Activated CD8-positive, alpha-beta memory T cell treated with anti-CD3 and anti-CD28 coated beads, Interleukin-2, amount 10 ng/mL, durations not matched to agents 7 days and 5 days (primary cell): ENCODE measurements at regions not wholly inside any gene's neighbourhood (a gene's known extent, or its start where the extent isn't known, plus 50 kb on each side); places are given as distances from the start of the nearest gene placed in this dataset.
A peak's percentile ranks its signal among the peaks of the same experiment; 100 is the strongest.

Experiments
- ATAC-seq: fragments of 150-1000 bp; cut with Tn5 transposase; one replicate; pipeline ENCODE4 v1.10.0; 2021; ENCODE audit warnings: moderate library complexity
- CTCF ChIA-PET: fragments of 350-600 bp; sonication (Branson Sonifier 250); formaldehyde crosslinking; loops from one replicate; lab custom pipeline; 2021; ENCODE audit warnings: antibody characterized with exemption; lab: Charles Lee
- DNase-seq: peaks from one replicate; pipeline ENCODE4 v3.0.0-alpha.2; 2020
- H3K27ac Mint-ChIP-seq: one replicate; pipeline ENCODE4 v1.8.0; 2021; ENCODE audit warnings: mild to moderate bottlenecking, mixed read lengths
- H3K27me3 Mint-ChIP-seq: one replicate; pipeline ENCODE4 v1.8.0; 2021; ENCODE audit warnings: mixed read lengths
- H3K36me3 Mint-ChIP-seq: one replicate; pipeline ENCODE4 v1.8.0; 2021; ENCODE audit warnings: mild to moderate bottlenecking, mixed read lengths
- H3K4me1 Mint-ChIP-seq: one replicate; pipeline ENCODE4 v1.8.0; 2021; ENCODE audit warnings: mixed read lengths
- H3K4me3 Mint-ChIP-seq: one replicate; pipeline ENCODE4 v1.8.0; 2021; ENCODE audit warnings: mild to moderate bottlenecking, moderate library complexity, mixed read lengths
- H3K9me3 Mint-ChIP-seq: one replicate; pipeline ENCODE4 v1.8.0; 2022; ENCODE audit warnings: low read depth, mixed read lengths

GRCh38 chr20:50281831-50282591 lies 91.4 kb downstream of the CEBPB start:
- CTCF ChIA-PET, result interaction anchor here (1.1 kb wide), 1 partner anchor 10 kb away, joined by 3 read pairs; no protein-coding TSS in a partner anchor
- Mint-ChIP-seq H3K36me3 (no peaks in the 10 kb centered on the region), H3K4me3 (no peak overlapping the region), H3K9me3 (no peaks in the 10 kb centered on the region), H3K4me1 (peaks cover 33% of the 10 kb centered on the region), H3K27me3 (peaks cover 10% of the 10 kb centered on the region), H3K27ac (no peak overlapping the region)
- ATAC-seq (no peak), DNase-seq (no peak)

GRCh38 chr20:50282592-50283241 lies 92.1 kb downstream of the CEBPB start:
- H3K9me3 Mint-ChIP-seq, result no peaks in the 10 kb centered on the region
- no peak for ATAC-seq
- peaks cover 33% of the 10 kb centered on the region for H3K4me1 Mint-ChIP-seq
- CTCF ChIA-PET, result interaction anchor here (1.1 to 2.9 kb wide), 2 partner anchors 10 to 182 kb away, joined by 3 to 7 read pairs; no protein-coding TSS in a partner anchor
- no peak overlapping the region for H3K4me3 Mint-ChIP-seq
- H3K27ac Mint-ChIP-seq, result no peak overlapping the region
- DNase-seq, result no peak
- peaks cover 8% of the 10 kb centered on the region for H3K27me3 Mint-ChIP-seq
- no peaks in the 10 kb centered on the region for H3K36me3 Mint-ChIP-seq

- CTCF ChIA-PET, result interaction anchor here (1.1 to 2.9 kb wide), 4 partner anchors 9 to 305 kb away, joined by 3 to 7 read pairs (median 3); no protein-coding TSS in a partner anchor
- H3K27me3 Mint-ChIP-seq, result peaks cover 8% of the 10 kb centered on the region
Measured at GRCh38 chr20:50283370-50283769, 92.7 kb downstream of the CEBPB start.

GRCh38 chr20:50283922-50284810 lies 93.5 kb downstream of the CEBPB start:
- no peak overlapping the region for H3K27ac Mint-ChIP-seq
- H3K4me1 Mint-ChIP-seq, result peaks cover 33% of the 10 kb centered on the region
- DNase-seq (peak; percentile 45), ATAC-seq (no peak)
- H3K27me3 Mint-ChIP-seq, result peaks cover 8% of the 10 kb centered on the region
- no peak overlapping the region for H3K4me3 Mint-ChIP-seq
- H3K36me3 Mint-ChIP-seq, result no peaks in the 10 kb centered on the region
- CTCF ChIA-PET, result interaction anchor here (0.8 to 2.9 kb wide), 9 partner anchors 9 to 306 kb away, joined by 3 to 7 read pairs (median 3); partner anchors contain the start of gene CEBPB
- H3K9me3 Mint-ChIP-seq, result no peaks in the 10 kb centered on the region

More at GRCh38 chr20:50283370-50283769, 92.7 kb downstream of the CEBPB start:
- ATAC-seq (no peak), DNase-seq (no peak)
- Mint-ChIP-seq H3K4me3 (no peak overlapping the region), H3K9me3 (no peaks in the 10 kb centered on the region), H3K4me1 (peaks cover 33% of the 10 kb centered on the region), H3K27ac (no peak overlapping the region), H3K36me3 (no peaks in the 10 kb centered on the region)

GRCh38 chr20:50284811-50285375 lies 94.3 kb downstream of the CEBPB start:
- Mint-ChIP-seq H3K36me3 (no peaks in the 10 kb centered on the region), H3K4me1 (peaks cover 33% of the 10 kb centered on the region), H3K9me3 (no peaks in the 10 kb centered on the region), H3K4me3 (no peak overlapping the region), H3K27ac (no peak overlapping the region), H3K27me3 (peaks cover 8% of the 10 kb centered on the region)
- CTCF ChIA-PET, result interaction anchor here (1.0 to 2.9 kb wide), 8 partner anchors 9 to 307 kb away, joined by 3 to 7 read pairs (median 4); partner anchors contain the start of gene CEBPB
- DNase-seq, result no peak
- peak; percentile 32 for ATAC-seq

- Mint-ChIP-seq H3K4me1 (peaks cover 33% of the 10 kb centered on the region), H3K36me3 (no peaks in the 10 kb centered on the region), H3K27me3 (peaks cover 8% of the 10 kb centered on the region), H3K27ac (peak overlapping the region; percentile 69), H3K9me3 (no peaks in the 10 kb centered on the region), H3K4me3 (no peak overlapping the region)
- ATAC-seq (peak; percentile 51), DNase-seq (peak; percentile 45)
- CTCF ChIA-PET, result interaction anchor here (1.0 to 2.9 kb wide), 5 partner anchors 10 to 179 kb away, joined by 3 to 7 read pairs (median 5); partner anchors contain the start of gene CEBPB
Measured at GRCh38 chr20:50285376-50286173, 94.9 kb downstream of the CEBPB start.

- CTCF ChIA-PET, result no interaction called here
- no peaks in the 10 kb centered on the region for H3K36me3 Mint-ChIP-seq
- DNase-seq (no peak), ATAC-seq (no peak)
- H3K4me1 Mint-ChIP-seq, result peaks cover 35% of the 10 kb centered on the region
- peak overlapping the region; percentile 18 for H3K27ac Mint-ChIP-seq
- H3K4me3 Mint-ChIP-seq, result no peak overlapping the region
- H3K9me3 Mint-ChIP-seq, result no peaks in the 10 kb centered on the region
- peaks cover 8% of the 10 kb centered on the region for H3K27me3 Mint-ChIP-seq
Measured at GRCh38 chr20:50286174-50286511, 95.5 kb downstream of the CEBPB start.

- CTCF ChIA-PET, result no interaction called here
- H3K36me3 Mint-ChIP-seq, result no peaks in the 10 kb centered on the region
- ATAC-seq, result no peak
- peaks cover 8% of the 10 kb centered on the region for H3K27me3 Mint-ChIP-seq
- DNase-seq, result no peak
- peak overlapping the region; percentile 18 for H3K27ac Mint-ChIP-seq
- peaks cover 36% of the 10 kb centered on the region for H3K4me1 Mint-ChIP-seq
- H3K4me3 Mint-ChIP-seq, result no peak overlapping the region
- no peaks in the 10 kb centered on the region for H3K9me3 Mint-ChIP-seq
Measured at GRCh38 chr20:50286609-50287008, 96.0 kb downstream of the CEBPB start.

- H3K36me3 Mint-ChIP-seq, result no peaks in the 10 kb centered on the region
- peaks cover 45% of the 10 kb centered on the region for H3K4me1 Mint-ChIP-seq
- ATAC-seq (no peak), DNase-seq (no peak)
- no peak overlapping the region for H3K4me3 Mint-ChIP-seq
- CTCF ChIA-PET, result no interaction called here
- H3K27me3 Mint-ChIP-seq, result peaks cover 8% of the 10 kb centered on the region
- no peak overlapping the region for H3K27ac Mint-ChIP-seq
- no peaks in the 10 kb centered on the region for H3K9me3 Mint-ChIP-seq
Measured at GRCh38 chr20:50287512-50287911, 96.9 kb downstream of the CEBPB start.

- Mint-ChIP-seq H3K36me3 (no peaks in the 10 kb centered on the region), H3K9me3 (no peaks in the 10 kb centered on the region), H3K27ac (no peak overlapping the region), H3K4me1 (peaks cover 45% of the 10 kb centered on the region), H3K4me3 (no peak overlapping the region), H3K27me3 (peaks cover 2% of the 10 kb centered on the region)
- ATAC-seq, result no peak
- CTCF ChIA-PET, result no interaction called here
- no peak for DNase-seq
Measured at GRCh38 chr20:50288128-50288623, 97.5 kb downstream of the CEBPB start.

GRCh38 chr20:50289581-50289980 lies 99.0 kb downstream of the CEBPB start:
- Mint-ChIP-seq H3K4me1 (peaks cover 41% of the 10 kb centered on the region), H3K9me3 (no peaks in the 10 kb centered on the region), H3K27ac (no peak overlapping the region), H3K27me3 (peaks cover 2% of the 10 kb centered on the region), H3K36me3 (no peaks in the 10 kb centered on the region), H3K4me3 (no peak overlapping the region)
- DNase-seq (no peak), ATAC-seq (no peak)
- CTCF ChIA-PET, result no interaction called here

- ATAC-seq (no peak), DNase-seq (no peak)
- Mint-ChIP-seq H3K9me3 (no peaks in the 10 kb centered on the region), H3K4me1 (peaks cover 35% of the 10 kb centered on the region), H3K27ac (no peak overlapping the region), H3K27me3 (peaks cover 2% of the 10 kb centered on the region), H3K36me3 (no peaks in the 10 kb centered on the region), H3K4me3 (no peak overlapping the region)
- CTCF ChIA-PET, result no interaction called here
Measured at GRCh38 chr20:50290112-50290511, 99.5 kb downstream of the CEBPB start.
